SK-N-DZ (cell line): ENCODE measurements at regions not wholly inside any gene's neighbourhood (a gene's known extent, or its start where the extent isn't known, plus 50 kb on each side); places are given as distances from the start of the nearest gene placed in this dataset.
A peak's percentile ranks its signal among the peaks of the same experiment; 100 is the strongest.

Experiments
- DNase-seq: peaks from one replicate; pipeline ENCODE4 v3.0.0-alpha.2; 2015; ENCODE audit warnings: low spot score

- DNase-seq = no peak
Measured at GRCh38 chr20:47970282-47970903, 185.1 kb upstream of the SULF2 start.

DNA sequence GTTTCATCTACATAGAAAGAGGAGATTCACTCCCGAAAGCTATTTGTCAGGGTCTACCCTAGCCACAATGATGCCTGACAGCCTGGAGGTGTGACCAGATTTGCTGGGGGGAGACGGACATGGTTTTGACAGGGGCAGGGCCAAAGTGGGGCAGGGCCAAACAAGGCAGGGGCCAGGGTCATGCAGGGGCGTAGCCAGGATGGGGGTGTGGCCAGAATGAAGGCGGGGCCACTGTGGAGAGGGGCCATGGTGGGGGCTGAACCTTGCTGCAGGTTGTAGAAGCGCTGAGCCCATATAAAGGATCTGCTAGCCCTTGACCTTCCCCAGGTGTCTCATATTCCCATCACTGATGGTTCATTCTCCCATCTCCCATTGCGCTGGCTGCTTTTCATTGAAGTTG lies 184.1 kb upstream of the SULF2 start:
- DNase-seq = no peak

DNA sequence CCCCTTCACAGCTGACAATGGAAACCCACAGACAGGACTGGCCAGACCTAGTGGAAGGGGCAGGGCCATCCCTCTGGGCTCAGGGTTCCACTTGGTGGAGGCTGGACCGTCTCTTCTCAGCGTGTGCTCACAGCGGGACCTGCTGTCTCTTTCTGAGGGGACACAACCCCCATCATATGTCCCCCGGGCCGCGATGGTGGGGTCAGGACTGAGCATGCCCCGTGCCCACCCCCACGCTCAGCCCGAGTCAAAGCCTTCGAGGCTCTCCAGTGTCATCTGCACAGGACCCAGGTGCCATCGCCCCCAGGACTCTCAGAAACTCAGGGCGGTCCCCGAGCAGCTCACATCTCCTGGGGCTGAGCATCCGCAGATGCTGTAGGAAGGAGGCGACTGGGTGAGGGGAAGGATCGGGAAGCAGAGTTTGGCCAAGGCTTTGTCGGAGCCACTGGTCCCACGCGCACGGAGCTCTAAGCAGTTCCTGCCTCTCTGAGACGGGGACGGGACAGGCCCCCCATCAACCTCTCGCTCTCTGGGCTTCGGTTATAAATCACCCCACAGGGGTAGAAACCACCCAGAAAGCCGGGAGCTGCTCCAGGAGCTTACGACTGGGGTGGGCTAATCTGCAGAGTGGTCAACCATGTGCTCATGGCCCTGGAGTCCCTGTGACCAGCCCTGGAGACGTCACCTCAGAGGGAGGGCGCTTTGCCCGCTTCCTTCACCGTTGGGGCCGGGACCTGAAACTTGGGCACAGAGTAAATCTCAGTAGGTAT lies 183.4 kb upstream of the SULF2 start:
- no peak for DNase-seq

DNA sequence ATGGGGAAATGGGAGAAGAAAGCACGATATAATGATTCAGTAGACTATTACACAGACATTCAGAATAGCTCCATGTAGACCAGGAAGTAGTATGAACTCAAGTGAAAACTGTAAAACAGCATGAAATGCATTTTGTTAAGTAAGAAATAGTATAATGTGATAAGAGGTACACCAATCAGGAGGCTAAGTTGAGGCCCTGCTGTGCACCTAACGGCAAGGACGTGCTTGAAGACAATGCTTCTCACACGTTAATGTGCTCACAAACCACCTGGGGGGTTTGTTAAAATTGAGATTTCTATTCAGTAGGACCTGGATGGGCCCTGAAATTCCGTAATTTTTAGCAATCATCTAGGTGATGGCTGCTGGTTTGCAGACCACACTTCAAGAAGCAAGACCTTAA lies 178.9 kb upstream of the SULF2 start:
- DNase-seq = no peak

DNA sequence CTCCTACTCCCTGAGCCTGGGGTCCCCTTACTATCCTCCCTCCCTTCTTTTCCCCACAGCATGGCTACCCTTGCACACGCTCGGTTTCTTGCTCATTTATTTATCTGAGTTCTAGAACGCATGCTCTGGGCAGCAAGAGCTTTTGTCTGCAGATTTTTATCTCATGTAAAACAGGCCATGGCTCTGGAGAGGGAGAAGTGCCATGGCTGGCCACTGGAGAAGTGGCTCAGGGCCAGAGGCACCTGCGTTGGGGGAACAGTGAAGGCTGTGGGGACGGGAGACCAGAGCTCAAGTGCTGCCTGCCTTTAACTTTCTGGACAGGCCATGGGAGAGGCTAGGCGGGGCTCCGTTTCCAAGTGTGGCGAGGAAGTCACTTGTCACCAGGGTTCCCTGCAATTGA lies 177.7 kb upstream of the SULF2 start:
- DNase-seq = peak; percentile 83

GRCh38 chr20:47962286-47962963 lies 177.1 kb upstream of the SULF2 start:
- no peak for DNase-seq

DNA sequence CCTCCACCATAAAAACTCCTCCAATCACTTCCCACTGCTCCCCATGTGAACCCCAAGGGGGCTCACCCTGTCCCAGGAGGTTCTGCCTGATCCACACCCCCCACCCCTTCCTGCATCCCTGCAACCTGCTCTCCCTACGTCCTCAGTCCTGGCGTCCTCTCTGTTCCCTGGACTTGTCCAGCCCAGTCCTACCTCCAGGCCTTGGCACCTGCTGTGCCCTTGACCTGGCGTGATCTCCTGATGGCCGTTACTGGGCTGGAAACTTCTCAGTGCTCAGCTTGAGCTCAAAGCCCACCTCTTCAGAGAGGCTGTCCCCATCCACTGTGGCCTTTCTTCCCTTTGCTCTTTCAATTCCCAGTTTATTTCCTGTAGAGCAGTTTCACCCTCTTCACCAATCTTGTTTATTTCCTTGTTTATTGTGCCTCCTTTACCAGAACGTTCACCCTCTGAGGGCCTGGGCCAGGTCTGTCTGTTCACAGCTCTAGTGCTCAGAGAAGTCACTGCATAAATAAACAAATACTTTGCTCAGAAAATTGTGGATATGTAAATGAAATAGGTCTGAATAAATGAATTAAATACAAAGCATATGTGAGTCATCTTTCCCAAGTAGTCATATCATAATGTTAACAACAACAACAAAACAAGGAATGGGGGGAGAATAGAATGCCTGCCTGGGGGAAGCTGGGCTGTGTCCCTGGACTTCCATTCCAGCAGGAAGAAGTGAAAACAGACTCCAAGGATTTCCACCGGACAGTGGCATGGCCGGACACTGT lies 175.7 kb upstream of the SULF2 start:
- DNase-seq = no peak

DNA sequence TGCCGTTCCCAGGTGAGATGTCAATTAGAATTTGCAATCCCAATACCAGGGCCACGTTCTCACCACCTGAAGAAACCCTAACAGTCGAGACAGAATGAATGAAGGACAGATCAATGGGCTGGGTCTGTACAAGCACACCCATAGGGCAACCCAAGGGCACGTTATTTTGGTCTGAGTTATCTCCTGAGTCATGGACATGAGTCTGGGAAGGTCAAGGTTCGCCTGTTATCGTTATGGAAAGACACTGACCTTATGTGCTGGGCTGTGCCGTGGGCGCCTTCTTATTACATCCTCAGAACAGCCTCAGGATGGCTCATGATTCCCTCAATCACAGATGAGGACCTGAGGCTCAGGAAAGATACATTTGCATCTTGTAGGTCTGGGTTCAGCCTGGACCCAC lies 175.0 kb upstream of the SULF2 start:
- DNase-seq = no peak

DNA sequence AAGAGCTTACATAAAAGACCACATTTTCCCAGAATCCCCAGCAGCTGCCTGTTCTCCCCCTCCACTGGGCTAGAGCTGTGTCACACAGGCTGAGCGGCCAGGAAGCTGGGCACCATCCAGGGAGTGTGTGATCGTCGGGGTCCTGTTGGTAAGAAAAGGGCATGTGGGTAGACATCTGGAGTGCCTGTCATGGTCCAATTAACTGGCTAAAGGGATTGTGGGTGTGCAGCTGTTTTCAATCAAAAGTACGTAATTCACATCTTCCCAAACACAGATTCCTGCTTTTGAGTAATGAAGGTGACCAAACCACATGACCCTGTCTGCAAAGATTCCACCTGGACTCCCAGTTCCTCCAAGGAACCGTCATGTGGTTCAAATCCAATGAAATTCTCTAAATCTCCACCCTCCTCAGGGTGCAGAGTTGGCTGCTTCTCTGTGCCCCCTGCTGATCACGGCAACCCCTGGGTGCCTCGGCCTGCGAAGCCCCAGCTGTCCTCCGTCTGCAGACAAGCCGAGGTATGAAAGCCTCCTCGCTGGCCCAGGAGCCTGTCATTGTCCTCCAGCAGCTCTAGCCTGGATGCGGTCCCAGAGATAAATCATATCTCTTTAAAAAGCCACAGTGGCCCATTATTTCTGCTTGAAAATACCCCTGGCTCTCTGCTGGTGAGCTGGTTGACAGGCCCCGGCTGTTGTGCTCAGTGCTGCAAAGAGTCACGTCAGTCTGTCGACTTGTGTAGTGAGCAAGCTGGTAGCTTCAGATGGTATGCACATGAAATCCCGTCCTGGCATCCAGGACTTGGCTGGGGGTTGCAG lies 172.9 kb upstream of the SULF2 start:
- DNase-seq = peak; percentile 66

DNA sequence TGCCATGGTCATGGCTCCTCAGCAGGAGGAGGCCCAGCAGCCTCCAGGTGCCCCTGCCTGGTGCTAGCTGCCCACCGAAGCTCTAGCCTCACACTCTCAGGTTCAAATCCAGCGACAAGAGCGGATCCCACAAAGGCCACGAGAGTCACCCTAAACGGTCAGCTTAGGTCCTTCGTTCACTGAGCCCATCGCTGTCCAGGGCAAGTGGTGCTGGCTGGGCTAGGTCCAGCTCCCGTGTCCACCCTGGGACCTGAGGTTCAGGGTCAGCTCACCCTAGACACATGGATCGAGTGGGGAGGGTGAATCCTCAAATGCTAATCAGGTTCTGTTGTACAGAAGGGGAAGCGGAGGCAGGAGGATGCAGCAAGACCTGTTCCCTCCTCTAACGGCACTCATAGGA lies 171.9 kb upstream of the SULF2 start:
- DNase-seq = no peak

DNA sequence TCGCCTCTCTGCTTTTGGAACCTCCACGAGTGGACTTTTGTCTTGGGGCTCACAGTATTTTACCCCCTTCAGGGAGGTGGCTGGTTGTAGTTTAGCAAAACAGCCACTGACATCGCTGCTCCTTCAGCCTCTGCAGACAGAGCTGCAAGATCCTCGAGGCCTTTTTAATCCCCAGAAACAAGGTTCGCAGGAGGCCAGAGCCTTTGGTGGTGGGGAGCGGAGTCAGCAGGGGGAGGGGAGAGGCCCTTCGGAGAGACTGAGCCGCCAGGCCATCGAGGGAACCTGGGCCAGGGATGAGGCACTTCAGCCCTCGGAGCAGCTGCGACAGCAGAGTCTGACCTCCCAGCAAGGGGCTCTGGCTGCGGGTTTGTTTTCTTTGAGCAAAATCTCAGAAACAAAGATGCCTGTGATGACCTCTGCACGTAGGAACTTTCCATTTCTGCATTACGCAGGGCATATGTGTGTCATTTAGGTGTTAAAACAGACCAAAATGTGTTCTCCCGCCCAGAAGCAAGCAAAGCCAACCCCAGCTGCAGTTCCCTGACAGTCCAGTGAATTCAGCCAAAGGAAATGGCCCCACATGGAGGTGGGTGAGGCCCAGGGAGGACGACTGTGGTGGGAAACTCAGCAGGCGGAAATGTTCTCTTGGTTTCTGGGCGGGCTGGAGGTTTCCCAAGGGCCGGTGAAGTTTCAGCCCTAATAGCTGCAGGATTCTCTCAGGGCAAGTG lies 171.2 kb upstream of the SULF2 start:
- no peak for DNase-seq

DNA sequence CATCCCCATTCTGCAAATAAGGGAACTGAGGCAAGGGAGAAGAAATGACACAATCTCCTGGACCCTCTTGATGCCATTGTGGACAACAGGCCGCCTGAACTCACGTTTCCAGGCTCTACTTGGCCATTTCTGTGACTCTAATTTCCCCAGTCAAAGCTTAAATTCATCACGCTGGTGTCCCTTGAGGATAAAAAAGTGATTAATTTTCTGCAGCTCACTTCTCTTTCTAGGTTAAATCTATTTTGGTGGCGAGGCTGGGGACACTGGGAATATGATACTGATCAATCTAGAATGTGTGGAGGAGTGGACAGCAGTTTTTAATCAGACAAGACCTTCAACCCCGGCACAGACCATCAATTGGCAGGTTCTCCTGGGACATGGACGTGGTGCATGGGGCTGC lies 168.2 kb upstream of the SULF2 start:
- DNase-seq = no peak

- no peak for DNase-seq
Measured at GRCh38 chr20:47952023-47952564, 166.8 kb upstream of the SULF2 start.

GRCh38 chr20:47951521-47951971 lies 166.3 kb upstream of the SULF2 start:
- DNase-seq = no peak

GRCh38 chr20:47950913-47951283 lies 165.6 kb upstream of the SULF2 start:
- DNase-seq = no peak

GRCh38 chr20:47950124-47950912 lies 165.0 kb upstream of the SULF2 start:
- DNase-seq = no peak

GRCh38 chr20:47949230-47949629 lies 163.9 kb upstream of the SULF2 start:
- DNase-seq = no peak

DNA sequence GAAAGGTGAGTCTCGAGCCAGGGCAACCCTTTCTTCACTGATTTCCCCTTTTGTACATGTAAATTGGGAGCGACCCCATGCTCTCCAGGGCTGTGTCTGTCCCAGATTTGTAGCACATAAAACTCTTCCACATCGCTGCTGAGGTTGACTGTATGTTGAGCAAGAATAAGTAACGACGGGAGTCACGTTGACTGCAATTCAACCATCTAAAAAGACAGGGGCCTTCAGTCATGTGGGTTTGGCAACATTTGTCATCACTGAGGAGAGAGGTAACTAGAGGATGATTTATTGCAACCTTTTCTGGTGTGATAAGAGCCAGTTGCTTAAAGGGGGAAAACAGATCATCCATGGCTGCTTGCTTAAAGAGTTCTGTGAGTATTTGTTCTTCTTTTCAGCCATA lies 159.4 kb upstream of the SULF2 start:
- DNase-seq = no peak

GRCh38 chr20:47941869-47942268 lies 156.6 kb upstream of the SULF2 start:
- DNase-seq = no peak
